VCaP (cell line): ENCODE measurements at regions not wholly inside any gene's neighbourhood (a gene's known extent, or its start where the extent isn't known, plus 50 kb on each side); places are given as distances from the start of the nearest gene placed in this dataset.
"Not testable (repeated sequence)": the region's sequence is repeated elsewhere in the genome, so short reads cannot be mapped to it uniquely, and the experiment has no call there.

Experiments used
- H3K27ac ChIP-seq: fragments of 450-650 bp; 2 replicates; pipeline ENCODE4 v1.5.1; 2017
- TF ChIP-seq, protein P1 (sequence below): fragments of 450-650 bp; conservative IDR thresholded peaks from 2 replicates; pipeline ENCODE4 v1.5.1; 2017; ENCODE audit warnings: mild to moderate bottlenecking, moderate library complexity

DNA sequence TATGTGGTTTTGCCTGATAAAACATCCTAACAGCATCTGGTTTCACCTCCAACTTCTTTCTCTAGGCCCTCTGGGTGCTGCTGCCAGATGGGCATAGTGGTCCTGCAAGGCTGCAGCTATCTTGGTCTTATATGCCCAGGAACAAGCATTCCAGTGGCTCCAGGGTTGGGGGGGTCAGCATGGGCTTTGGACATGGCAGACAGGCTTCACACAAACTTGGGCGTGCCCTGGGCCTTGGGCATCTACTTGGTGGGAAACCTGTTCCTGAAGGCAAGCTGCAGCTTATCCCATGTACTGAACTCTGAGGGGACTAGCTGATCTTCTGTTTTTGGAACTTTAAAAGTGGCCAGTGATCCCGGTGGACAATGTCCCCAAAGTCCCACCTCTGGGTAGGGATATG, 54.9 kb upstream of the ZNF678 start:
- TF ChIP-seq, protein P1, sequence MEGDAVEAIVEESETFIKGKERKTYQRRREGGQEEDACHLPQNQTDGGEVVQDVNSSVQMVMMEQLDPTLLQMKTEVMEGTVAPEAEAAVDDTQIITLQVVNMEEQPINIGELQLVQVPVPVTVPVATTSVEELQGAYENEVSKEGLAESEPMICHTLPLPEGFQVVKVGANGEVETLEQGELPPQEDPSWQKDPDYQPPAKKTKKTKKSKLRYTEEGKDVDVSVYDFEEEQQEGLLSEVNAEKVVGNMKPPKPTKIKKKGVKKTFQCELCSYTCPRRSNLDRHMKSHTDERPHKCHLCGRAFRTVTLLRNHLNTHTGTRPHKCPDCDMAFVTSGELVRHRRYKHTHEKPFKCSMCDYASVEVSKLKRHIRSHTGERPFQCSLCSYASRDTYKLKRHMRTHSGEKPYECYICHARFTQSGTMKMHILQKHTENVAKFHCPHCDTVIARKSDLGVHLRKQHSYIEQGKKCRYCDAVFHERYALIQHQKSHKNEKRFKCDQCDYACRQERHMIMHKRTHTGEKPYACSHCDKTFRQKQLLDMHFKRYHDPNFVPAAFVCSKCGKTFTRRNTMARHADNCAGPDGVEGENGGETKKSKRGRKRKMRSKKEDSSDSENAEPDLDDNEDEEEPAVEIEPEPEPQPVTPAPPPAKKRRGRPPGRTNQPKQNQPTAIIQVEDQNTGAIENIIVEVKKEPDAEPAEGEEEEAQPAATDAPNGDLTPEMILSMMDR = no peak
- H3K27ac ChIP-seq = no peak overlapping the region

DNA sequence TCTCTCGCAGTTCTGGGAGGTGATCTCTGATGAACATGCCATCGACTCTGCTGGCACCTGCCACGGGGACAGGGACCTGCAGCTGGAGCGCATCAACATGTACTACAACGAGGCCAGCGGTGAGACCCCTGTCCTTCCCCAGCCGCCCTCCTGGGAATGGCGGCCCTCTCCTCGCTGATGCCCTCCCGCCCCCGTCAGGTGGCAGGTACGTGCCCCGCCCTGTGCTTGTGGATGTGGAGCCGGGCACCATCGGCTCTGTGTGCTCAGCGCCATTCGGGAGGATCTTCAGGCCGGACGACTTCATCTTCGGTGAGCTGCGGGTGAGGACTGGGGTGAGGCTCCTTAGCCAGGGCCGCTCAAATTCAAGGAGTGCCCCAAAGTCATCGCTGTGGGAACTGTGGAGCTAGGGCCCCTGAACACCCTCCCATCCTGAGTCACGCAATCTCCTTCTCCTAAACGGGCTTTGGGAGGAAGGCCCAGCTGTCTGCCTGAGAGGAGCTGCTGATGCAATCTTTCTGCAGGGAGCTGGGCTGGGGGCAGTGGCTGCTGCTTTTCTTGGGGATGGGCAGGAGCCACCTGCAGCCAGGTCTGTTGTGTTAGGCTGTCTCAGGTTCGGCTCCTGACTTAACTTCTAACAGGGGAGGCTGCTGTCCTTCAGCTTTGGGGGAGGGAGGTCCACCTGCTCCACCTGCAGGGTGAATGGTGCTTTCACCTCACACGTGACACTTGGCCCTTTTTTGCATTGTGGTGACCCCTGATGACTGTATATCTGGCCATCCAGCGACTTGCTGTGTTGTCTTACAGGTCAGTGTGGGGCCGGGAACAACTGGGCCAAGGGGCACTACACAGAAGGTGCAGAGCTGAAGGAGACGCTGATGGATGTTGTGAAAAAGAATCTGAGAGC, 56.6 kb upstream of the ZNF678 start:
- not testable (repeated sequence) for H3K27ac ChIP-seq

DNA sequence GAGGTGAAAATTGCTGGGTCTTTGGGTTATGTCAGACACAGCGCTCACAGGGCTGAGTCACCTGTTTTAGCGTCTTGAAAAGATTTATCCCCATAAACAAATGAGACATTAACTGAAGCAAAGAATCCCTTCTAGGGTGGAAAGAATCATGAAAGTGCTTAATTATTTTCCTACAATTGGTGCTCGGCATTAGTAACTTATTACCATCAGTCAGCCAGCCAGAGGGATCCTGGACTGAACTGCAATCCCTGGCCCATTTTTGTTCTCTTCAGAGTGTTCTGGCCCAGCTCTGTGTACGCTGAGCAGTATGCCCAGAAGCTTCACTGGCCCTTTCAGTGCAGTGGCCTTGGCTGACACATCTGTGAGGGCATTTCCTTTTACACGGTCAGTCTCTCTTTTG, 67.3 kb upstream of the ZNF678 start:
- not testable (repeated sequence) for H3K27ac ChIP-seq

DNA sequence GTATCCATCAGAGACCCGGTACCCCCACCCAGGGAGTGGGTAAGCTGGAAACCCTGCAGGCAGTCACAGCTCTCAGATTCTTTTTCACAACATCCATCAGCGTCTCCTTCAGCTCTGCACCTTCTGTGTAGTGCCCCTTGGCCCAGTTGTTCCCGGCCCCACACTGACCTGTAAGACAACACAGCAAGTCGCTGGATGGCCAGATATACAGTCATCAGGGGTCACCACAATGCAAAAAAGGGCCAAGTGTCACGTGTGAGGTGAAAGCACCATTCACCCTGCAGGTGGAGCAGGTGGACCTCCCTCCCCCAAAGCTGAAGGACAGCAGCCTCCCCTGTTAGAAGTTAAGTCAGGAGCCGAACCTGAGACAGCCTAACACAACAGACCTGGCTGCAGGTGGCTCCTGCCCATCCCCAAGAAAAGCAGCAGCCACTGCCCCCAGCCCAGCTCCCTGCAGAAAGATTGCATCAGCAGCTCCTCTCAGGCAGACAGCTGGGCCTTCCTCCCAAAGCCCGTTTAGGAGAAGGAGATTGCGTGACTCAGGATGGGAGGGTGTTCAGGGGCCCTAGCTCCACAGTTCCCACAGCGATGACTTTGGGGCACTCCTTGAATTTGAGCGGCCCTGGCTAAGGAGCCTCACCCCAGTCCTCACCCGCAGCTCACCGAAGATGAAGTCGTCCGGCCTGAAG, 69.3 kb upstream of the ZNF678 start:
- not testable (repeated sequence) for H3K27ac ChIP-seq

DNA sequence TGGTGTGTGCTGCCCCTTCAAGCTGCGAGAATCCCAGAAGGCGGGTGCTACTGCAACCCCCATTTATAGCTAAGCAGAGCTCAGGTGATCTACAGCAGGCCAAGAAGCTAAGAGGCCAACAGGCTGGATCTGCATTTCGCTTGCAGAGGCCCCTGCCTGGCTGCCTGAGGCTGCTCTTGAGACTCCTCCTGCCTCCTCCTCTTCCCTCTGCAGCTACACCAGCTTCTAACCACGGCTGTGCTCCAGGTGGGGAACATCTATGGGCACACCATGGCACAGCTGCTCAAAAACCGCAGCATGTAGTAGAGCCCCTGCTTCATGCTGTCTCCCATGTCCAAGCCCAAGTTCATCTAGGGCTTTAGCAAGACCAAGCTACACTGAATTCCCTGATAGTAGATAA, 72.9 kb upstream of the ZNF678 start:
- TF ChIP-seq, protein P1 = no peak
- no peak overlapping the region for H3K27ac ChIP-seq

DNA sequence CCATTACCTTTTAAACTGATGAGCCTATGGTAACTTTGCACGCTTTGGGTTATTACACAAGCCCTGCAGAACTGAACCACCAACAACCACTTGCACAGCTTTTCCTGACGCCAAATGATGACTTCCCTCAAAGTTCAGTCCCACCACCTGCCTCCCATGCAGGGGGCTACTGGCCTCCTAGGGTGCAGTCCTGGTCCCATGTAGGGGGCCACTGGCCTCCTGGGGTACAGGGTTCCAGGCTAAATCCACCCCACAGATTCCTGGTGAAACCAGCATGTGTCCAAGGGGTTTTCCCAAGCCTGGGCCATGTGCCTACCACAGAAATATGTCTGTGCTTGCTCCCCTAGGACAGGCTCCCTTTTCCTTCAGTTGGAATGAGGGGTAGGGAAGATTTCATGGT, 73.4 kb upstream of the ZNF678 start:
- TF ChIP-seq, protein P1 = no peak
- H3K27ac ChIP-seq = no peak overlapping the region

DNA sequence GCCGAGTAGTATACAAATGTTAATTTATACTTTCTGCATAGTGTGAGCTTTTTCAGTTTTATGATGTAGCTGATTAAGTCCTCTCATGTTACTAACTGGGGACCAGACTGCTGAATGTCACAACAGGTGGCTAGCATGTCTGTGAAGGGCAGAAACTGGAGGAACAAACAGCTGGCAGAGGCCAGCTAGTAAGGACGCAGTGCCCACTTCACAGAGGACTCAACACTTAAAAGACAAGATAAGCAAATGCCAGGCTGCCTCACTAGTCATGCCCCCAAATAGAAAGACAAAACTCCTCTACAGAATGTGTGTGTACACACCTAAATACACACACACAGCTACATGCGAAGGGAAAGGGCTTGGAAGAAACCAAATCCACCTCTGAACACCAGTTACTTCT, 73.8 kb upstream of the ZNF678 start:
- TF ChIP-seq, protein P1 = no peak

DNA sequence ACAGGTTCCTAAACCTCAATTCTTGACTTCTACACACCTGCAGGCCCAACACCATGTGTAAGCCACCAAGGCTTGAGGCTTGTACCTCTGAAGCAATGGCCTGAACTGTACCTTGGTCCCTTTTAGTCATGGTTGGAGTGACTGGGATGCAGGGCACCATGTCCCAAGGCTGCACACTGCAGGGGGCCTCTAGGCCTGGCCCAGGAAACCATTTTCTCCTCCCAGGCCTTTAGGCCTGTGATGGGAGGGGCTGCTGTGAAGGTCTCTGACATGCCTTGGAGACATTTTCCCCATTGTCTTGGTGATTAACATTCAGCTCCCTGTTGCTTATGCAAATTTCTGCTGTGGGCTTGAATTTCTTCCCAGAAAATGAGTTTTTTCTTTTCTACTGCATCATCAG, 75.8 kb upstream of the ZNF678 start:
- TF ChIP-seq, protein P1 = no peak
- H3K27ac ChIP-seq = no peak overlapping the region

More for the DNA sequence above, 73.8 kb upstream of the ZNF678 start:
- no peak overlapping the region for H3K27ac ChIP-seq

DNA sequence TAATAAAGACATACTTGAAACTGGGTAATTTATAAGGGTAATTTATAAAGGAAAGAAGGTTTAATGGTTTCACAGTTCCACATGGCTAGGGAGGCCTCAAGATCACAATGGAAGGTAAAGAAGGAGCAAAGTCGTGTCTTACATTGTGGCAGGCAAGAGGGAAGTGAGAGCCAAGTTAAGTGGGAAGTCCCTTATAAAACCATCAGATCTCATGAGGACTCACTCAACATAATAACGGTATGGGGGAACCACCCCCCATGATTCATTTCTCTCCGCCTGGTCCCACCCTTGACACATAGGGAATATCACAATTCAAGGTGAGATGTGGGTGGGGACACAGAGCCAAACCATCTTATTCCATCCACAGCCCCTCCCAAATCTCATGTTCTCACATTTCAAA, 76.8 kb upstream of the ZNF678 start:
- TF ChIP-seq, protein P1 = no peak
- no peak overlapping the region for H3K27ac ChIP-seq
